Inferior parietal cortex (tissue), 1 donor: ENCODE measurements at regions not wholly inside any gene's neighbourhood (a gene's known extent, or its start where the extent isn't known, plus 50 kb on each side); places are given as distances from the start of the nearest gene placed in this dataset.
"Not testable (repeated sequence)": the region's sequence is repeated elsewhere in the genome, so short reads cannot be mapped to it uniquely, and the experiment has no call there.

Experiments
- DNase-seq: peaks from one replicate; pipeline ENCODE4 v3.0.0-alpha.2; 2016; ENCODE audit errors: extremely low spot score

GRCh38 chr13:61138857-61139256 is 276.8 kb downstream of the PCDH20 start:
- DNase-seq, result no peak

DNA sequence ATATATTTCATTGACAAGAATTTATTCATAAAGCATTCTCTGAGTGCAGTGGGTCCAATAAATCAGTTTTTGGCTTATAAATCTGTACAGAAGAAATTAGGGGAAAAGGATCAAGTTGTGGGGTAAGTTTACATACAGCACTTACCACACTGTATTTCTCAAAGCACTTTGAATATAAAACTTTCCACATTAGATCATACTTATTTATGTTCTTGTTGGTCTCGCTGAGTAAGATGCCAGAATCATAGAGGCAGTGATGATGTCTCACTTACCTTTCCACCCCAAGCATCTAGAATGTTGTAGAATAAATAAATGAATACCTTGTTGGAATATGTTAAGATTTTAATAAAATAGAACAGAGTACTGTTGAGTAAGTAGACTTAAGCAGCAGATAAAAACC is 279.1 kb downstream of the PCDH20 start:
- DNase-seq, result no peak

DNA sequence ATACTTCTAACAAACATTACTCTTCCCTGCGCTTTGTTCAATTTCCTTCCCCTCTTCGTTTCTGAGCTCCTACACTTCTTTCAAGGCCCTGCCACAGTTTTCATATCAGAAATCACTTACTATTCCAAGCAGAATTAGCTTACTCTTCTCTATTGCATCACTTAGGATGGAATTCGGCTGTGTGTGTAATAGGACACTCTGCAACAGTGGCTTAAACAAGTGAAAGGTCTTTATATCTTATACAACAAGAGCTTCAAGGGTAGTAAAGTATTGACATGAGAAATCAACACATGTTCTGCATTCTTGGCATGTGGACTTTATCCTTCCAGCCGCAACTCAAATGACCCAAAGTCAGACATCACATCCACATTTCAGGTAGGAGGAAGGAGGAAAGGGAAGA is 279.6 kb downstream of the PCDH20 start:
- no peak for DNase-seq

GRCh38 chr13:61135583-61135982 is 280.1 kb downstream of the PCDH20 start:
- no peak for DNase-seq

- DNase-seq, result no peak
These were observed 286.6 kb downstream of the PCDH20 start for GRCh38 chr13:61128850-61129645.

DNA sequence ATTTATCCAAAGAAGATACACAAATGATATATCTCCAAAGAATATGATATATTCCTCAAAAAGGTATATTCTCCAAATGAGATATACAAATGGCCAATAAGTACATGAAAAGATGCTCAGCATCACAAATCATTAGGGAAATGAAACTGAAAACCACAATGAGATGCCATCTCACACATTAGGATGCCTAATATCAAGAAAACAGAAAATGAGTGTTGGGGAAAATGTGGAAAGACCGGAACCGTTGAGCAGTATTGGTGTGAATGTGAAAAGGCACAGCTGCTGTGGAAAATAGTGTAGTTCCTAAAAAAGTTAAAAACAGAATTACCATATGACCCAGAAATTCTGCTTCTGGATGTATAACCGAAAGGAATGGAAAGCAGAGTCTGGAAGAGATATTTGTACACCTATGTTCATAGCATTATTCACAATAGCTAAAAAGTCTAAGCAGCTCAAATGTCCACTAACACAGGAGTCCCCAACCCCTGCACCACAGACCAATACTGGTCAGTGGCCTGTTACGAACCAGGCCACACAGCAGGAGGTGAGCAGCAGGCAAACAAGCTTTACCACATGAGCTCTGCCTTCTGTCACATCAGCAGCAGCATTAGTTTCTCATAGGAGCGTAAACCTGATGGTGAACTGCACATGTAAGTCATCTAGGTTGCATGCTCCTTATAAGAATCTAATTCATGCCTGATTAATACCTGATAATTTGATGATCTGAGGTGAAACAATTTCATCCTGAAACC is 291.9 kb downstream of the PCDH20 start:
- DNase-seq, result no peak

GRCh38 chr13:61113140-61113658 is 302.4 kb downstream of the PCDH20 start:
- DNase-seq, result no peak

DNA sequence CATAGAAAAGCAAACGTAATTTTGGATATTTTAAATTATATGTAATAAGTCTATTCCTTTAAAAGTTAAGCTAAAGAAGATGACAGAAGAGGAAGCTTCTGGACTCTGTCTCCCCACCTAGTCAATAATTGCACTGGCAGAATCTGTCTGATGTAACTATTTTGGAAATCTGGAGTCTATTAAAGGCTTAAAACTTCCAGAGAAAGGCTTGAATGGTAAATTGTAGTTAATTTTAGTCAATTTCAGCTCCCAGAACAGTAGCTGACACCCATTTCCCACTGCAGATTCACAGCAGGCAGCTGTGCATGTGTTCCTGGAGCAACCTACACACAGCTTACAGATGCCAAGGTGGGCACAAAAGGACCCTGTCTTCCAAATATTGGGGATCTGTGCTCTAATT is 304.1 kb downstream of the PCDH20 start:
- no peak for DNase-seq

DNA sequence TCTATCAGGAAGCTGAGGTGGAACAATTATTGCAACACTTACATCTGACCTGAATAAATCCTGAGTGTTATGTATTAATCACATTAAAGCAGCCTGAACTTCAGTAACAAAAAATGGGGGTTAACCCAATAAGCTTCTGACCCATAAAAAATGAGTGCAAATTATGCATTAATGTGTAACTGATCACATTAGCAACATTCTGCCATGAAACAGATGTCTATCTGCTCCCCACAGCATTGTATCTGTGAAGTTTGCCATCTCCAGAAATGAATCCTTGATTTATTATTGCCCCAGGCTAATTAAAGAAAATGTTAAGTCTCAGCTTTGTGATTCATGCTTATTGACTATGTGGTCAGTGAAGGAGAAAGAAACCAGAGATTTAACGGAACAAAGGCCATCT is 304.9 kb downstream of the PCDH20 start:
- no peak for DNase-seq

DNA sequence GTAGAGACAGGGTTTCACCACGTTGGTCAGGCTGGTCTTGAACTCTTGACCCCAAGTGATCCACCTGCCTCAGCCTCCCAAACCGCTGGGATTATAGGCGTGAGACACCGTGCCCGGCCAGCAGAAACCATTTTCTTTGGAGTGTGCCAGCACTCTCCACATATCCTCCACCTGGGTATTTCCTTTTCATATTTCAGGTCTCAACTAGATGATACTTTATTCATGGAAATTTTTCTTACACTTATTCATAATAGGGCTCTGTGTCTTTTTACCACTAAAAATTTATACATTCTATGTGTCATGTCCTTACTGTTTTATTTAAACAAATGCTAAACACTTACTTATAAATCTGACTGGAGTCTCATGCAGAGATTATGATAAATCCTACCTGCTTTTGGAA is 305.9 kb downstream of the PCDH20 start:
- DNase-seq, result no peak

DNA sequence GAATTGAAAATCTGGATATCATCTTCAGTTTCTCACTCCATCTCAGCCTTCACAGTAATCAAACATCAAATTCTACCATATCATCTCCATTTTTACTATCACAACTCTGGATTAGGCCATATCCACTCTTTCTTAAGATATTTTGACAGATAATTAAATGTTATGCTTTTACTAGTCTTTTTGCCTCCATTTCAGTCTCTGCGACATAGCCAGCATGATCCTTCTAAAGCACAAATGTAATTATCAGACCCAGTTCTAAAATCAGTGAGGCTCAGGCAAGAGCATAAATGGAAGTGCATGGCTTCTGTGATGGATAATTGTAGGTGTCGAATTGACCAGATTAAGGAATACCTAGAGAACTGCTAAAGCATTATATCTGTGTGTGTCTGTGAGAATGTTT is 307.7 kb downstream of the PCDH20 start:
- DNase-seq, result no peak

DNA sequence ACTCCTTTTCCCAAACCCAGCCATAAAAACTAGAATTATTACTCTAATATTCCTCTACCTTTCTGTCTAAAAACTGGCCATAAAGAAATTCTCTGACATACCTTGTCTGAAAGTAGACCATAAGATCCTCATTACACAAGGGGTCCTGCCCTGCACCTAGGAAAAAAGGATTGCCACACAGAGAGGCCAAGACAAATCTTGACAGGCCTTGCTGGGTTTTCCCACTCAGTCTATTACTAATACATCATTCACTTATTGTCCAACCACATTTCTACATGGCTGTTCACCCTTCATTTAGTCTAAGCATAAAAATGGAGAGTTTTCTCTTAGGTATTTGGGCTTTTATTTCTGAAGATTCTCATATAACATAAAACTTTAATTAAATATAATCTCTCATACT is 319.8 kb downstream of the PCDH20 start:
- no peak for DNase-seq

- no peak for DNase-seq
These were observed 320.8 kb downstream of the PCDH20 start for GRCh38 chr13:61094865-61095264.

- not testable (repeated sequence) for DNase-seq
These were observed 325.8 kb downstream of the PCDH20 start for GRCh38 chr13:61089894-61090293.

DNA sequence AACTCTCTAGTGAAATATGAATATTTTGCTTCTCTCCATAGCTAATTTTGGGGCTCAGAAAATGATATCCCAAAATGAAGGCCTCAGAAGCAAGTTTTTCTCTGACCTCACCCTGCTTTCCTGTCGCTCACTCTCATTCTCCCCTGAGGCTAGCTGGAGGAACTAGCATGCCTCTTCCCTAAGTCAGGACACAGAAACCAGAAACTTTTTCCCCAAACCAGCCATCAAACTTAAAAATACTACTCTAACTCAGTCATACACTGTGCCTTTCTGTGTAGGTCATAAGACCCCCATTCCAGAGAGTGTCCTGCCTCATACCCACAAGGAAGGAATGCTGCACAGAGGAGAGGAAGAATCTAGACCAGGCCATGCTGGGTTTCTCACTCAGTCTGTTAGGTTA is 329.6 kb downstream of the PCDH20 start:
- no peak for DNase-seq

DNA sequence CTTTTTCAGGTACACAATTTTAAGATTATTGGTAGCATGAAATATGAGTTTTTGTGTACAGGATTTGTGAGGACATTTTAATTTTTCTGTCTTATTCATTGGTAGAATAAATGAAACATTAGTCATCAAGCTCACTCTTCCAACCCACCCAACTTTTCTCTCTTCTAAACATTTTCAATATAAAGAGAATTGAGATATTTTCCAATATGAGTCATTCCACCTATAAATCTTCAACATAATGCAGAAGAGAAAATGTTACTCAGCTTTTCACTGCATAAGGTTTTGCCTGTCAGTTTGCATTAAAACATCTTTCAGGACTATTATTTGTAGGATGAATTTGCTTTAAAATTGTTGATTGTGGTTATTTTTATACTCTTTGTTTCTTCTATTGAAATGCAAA is 330.7 kb downstream of the PCDH20 start:
- no peak for DNase-seq

- no peak for DNase-seq
These were observed 336.5 kb downstream of the PCDH20 start for GRCh38 chr13:61078976-61079770.

GRCh38 chr13:61052175-61052574 is 363.5 kb downstream of the PCDH20 start:
- no peak for DNase-seq

DNA sequence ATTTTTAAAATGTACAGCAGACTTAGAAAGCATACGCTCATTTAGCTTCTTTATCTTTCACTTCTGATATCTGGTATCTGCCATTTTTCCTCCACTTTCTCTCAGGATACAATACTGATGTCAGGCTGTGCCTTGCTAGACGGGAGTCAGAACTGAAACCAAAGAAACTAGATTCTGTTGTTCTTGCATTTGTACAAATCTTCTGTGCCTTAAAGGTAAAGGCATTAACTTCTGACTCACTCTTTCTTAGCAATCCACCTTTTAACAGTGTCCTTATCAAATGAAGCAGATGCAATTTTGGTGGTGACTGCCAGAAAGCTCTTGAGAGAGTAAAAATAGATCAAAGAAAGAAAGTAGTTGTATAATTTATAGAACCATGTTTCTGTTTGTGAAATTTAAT is 370.4 kb downstream of the PCDH20 start:
- DNase-seq, result peak; percentile 20

GRCh38 chr13:61040181-61040580 is 375.5 kb downstream of the PCDH20 start:
- DNase-seq, result no peak

DNA sequence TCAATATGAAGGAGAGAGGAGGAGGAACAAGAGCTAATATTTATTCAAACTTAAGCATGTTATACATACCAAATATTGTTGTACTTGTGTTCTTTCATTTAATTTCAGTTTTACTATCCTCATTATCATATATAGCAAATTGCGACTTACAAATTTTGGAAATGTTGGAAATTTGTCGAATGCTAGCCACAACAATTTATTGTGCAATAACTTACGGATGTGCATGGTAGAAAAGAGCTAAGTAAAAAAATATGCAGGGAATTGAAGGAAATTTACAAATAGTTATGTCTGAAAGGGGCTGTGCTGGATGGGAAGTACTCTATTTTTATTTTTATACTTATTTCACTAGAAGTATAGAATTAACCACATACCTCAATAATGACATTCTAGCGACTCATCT is 376.3 kb downstream of the PCDH20 start:
- no peak for DNase-seq

- DNase-seq, result no peak
These were observed 378.9 kb downstream of the PCDH20 start for GRCh38 chr13:61036715-61037114.
